Stomach (tissue), 8 donors: ENCODE measurements at regions not wholly inside any gene's neighbourhood (a gene's known extent, or its start where the extent isn't known, plus 50 kb on each side); places are given as distances from the start of the nearest gene placed in this dataset.

Source experiments
- DNase-seq, 2 donors: peaks; one replicate each; pipeline versions ENCODE4 v3.0.0 to v3.0.0-alpha.2; 2013 to 2019
- H3K27ac ChIP-seq, 5 donors: fragments of 200-600 bp in 4 of 5; sonication (generic) in 4 of 5; one replicate each; pipeline ENCODE4 v1.5.1; 2013 to 2019; ENCODE audit warnings: mild to moderate bottlenecking in 1 of 5, moderate library complexity in 1 of 5
- H3K27me3 ChIP-seq, 3 donors: fragments of 200-600 bp; sonication (generic); one replicate each; pipeline ENCODE4 v1.5.1; 2017 to 2019; ENCODE audit warnings: mixed run types in 1 of 3
- H3K36me3 ChIP-seq, 4 donors: fragments of 200-600 bp; sonication (generic); 1 replicate in 3 of 4; 2 replicates in 1 of 4; pipeline ENCODE4 v1.5.1; 2016 to 2019
- H3K4me1 ChIP-seq, 4 donors: fragments of 200-600 bp; sonication (generic); one replicate each; pipeline ENCODE4 v1.5.1; 2016 to 2019
- H3K4me3 ChIP-seq, 4 donors: fragments of 200-600 bp; sonication (generic) in 3 of 4; one replicate each; pipeline ENCODE4 v1.5.1; 2016 to 2019; ENCODE audit warnings: mild to moderate bottlenecking in 1 of 4
- H3K9me3 ChIP-seq, 4 donors: fragments of 200-600 bp; sonication (generic); one replicate each; pipeline ENCODE4 v1.5.1; 2016 to 2019
- EP300 ChIP-seq: sonication (generic); formaldehyde crosslinking; IDR thresholded peaks from one replicate; pipeline ENCODE4 v1.6.1; 2017; ENCODE audit warnings: antibody characterized with exemption
- POLR2A ChIP-seq, 4 donors: fragments of 450-650 bp; IDR thresholded peaks; one replicate each; pipeline ENCODE4 v1.6.1; 2016; ENCODE audit warnings: antibody characterized with exemption in 4 of 4, control low read depth in 2 of 4, mild to moderate bottlenecking in 1 of 4, moderate library complexity in 1 of 4
- POLR2AphosphoS5 ChIP-seq, 3 donors: sonication (generic); formaldehyde crosslinking; IDR thresholded peaks; one replicate each; pipeline ENCODE4 v1.6.1; 2016; ENCODE audit warnings: antibody characterized with exemption in 3 of 3
- WGBS, 5 donors: extraction: QIAGEN DNeasy Blood & Tissue Kit in 3 of 5; methylation state at CpG; one replicate each; pipeline versions ENCODE4 v1.1.5 to v1.1.7; 2013 to 2018; 5-methylcytosine and 5-hydroxymethylcytosine counted together
- intact Hi-C: fragments of 100-400 bp; cut with DNase I; formaldehyde crosslinking; loops from one replicate; pipeline ENCODE4 v1.15.1; 2023; ENCODE audit warnings: low total_unique reads
- TF ChIP-seq, protein P1 (sequence below), 7 experiments: fragments of 450-650 bp in 4 of 7; fragments of 200-600 bp in 3 of 7; sonication (generic) in 3 of 7; IDR thresholded peaks; one replicate each; pipeline ENCODE4 v1.5.1; 2016 to 2019; ENCODE audit warnings: antibody characterized with exemption in 7 of 7, control low read depth in 2 of 7, mild to moderate bottlenecking in 1 of 7
- donor health status: healthy with polysubstance abuse.
- donor health status: Bipolar disorder and iron deficiency.
- donor health status: healthy.

DNA sequence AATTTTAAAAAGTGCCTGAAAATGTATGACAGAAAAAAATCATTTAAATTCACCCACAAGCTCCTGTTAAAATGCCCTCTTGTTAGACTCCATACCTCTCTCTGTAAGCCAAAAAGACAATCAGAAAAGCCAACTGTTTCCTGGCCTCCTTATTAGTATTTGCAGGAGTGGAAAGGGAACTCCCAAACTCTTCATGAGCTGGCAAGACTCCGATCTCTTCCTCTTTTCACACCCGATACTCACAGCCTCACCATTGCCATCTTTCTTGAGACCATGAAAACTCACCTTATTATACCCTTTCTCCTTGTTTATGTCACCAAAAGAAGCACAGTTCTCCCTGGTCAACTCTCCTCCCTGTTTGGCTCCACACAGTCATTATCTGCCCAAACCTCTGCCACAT, 197.8 kb downstream of the DMAC1 start:
- TF ChIP-seq, protein P1, sequence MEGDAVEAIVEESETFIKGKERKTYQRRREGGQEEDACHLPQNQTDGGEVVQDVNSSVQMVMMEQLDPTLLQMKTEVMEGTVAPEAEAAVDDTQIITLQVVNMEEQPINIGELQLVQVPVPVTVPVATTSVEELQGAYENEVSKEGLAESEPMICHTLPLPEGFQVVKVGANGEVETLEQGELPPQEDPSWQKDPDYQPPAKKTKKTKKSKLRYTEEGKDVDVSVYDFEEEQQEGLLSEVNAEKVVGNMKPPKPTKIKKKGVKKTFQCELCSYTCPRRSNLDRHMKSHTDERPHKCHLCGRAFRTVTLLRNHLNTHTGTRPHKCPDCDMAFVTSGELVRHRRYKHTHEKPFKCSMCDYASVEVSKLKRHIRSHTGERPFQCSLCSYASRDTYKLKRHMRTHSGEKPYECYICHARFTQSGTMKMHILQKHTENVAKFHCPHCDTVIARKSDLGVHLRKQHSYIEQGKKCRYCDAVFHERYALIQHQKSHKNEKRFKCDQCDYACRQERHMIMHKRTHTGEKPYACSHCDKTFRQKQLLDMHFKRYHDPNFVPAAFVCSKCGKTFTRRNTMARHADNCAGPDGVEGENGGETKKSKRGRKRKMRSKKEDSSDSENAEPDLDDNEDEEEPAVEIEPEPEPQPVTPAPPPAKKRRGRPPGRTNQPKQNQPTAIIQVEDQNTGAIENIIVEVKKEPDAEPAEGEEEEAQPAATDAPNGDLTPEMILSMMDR (IDR thresholded peaks at IDR 0.05) = no peak
- no peak for TF ChIP-seq POLR2AphosphoS5 (IDR thresholded peaks at IDR 0.05)
- TF ChIP-seq POLR2A (IDR thresholded peaks at IDR 0.05) = no peak
- TF ChIP-seq EP300 = no peak
- Histone ChIP-seq H3K9me3 (no peaks in the 10 kb centered on the region), H3K36me3 (no peaks in the 10 kb centered on the region), H3K4me1 (no peaks in the 10 kb centered on the region), H3K27me3 (no peaks in the 10 kb centered on the region), H3K27ac (no peak overlapping the region), H3K4me3 (no peak overlapping the region)
- intact Hi-C loops = no loop called here
- DNase-seq = no peak
- WGBS, 5 donors = 66 to 93% (median 85%) methylated on average over 2 of the region's 2 CpGs

DNA sequence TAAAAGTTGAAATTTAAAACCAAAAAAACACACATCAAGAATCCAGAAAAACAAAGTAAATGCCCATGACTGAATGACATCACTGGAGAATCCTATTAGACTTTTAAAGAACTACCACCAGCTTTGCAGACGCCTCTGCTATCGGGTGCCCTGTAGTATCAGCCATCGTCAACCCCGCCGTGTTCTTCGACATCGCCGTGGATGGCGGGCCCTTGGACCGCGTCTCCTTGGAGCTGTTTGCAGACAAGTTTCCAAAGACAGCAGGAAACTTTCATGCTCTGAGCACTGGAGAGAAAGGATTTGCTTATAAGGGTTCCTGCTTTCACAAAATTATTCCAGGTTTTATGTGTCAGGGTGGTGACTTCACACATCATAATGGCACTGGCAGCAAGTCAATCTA, 201.9 kb downstream of the DMAC1 start:
- intact Hi-C loops = no loop called here
- Histone ChIP-seq H3K27ac (no peak overlapping the region), H3K9me3 (peaks cover 0 to 3% (median 0%) of the 10 kb centered on the region in 4 donors), H3K27me3 (no peaks in the 10 kb centered on the region), H3K4me3 (no peak overlapping the region), H3K4me1 (no peaks in the 10 kb centered on the region), H3K36me3 (no peaks in the 10 kb centered on the region)
- 96 to 100% (median 98%) methylated on average over 11 of the region's 11 CpGs for WGBS, 5 donors
- TF ChIP-seq, protein P1 (IDR thresholded peaks at IDR 0.05) = no peak
- TF ChIP-seq POLR2AphosphoS5 (IDR thresholded peaks at IDR 0.05) (no peak), POLR2A (IDR thresholded peaks at IDR 0.05) (no peak), EP300 (no peak)
- no peak for DNase-seq

DNA sequence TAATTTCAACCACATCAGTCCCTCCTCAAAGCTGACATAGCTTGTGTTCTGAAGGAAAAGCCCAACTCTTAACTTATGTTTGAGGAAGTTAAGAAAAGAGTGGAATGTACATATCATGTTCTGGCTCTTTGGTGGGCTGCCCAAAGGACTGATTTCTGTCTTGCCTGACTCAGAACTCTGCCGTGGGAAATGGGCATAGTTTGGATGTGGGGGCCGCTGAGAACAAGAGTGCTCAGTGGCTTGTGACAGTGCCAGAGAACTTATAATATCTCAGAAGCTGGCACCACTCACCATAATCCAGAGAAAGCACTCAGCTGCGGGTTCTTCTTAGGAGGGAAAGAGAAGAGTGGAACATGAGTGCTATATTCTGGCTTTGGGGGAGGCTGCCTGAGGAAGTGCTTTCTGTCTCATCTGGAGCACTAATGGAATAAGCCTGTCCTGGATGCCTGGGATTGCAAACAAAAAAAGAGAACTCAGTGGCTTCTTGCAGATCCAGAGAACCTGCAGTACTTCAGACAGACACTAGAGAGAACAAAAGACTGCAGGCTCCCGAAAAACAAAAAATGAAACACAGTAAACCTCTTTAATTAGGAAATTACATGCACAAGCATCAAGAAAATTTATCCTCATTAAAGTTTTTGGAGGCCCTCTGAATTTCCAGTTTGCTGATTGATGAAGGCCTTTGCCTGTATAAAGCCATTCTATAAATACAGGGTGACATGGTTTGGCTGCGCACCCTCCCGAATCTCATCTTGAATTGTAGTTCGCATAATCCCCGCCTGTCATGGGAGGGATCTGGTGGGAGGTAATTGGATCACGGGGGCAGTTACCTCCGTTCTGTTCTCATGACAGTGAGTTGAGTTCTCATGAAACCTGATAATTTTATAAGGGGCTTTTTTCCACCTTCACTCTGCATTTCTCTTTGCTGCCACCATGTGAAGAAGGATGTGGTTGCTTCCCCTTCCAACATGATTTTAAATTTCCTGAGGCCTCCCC, 207.0 kb downstream of the DMAC1 start:
- Histone ChIP-seq H3K27me3 (no peaks in the 10 kb centered on the region), H3K4me1 (no peaks in the 10 kb centered on the region), H3K4me3 (no peak overlapping the region), H3K27ac (no peak overlapping the region), H3K9me3 (peaks cover 0 to 3% (median 0%) of the 10 kb centered on the region in 4 donors), H3K36me3 (no peaks in the 10 kb centered on the region)
- intact Hi-C loops = no loop called here
- no peak for DNase-seq
- TF ChIP-seq, protein P1 (IDR thresholded peaks at IDR 0.05) = no peak
- TF ChIP-seq POLR2A (IDR thresholded peaks at IDR 0.05) = no peak
- no peak for TF ChIP-seq POLR2AphosphoS5 (IDR thresholded peaks at IDR 0.05)
- no peak for TF ChIP-seq EP300
- 74 to 83% (median 77%) methylated on average over 10 of the region's 10 CpGs for WGBS, 5 donors

GRCh38 chr9:7591501-7591900, 208.1 kb downstream of the DMAC1 start:
- no peak overlapping the region for H3K27ac ChIP-seq
- no peaks in the 10 kb centered on the region for H3K4me1 ChIP-seq
- intact Hi-C loops = no loop called here
- H3K36me3 ChIP-seq = no peaks in the 10 kb centered on the region
- DNase-seq = no peak
- H3K4me3 ChIP-seq = no peak overlapping the region
- peaks cover 0 to 3% (median 0%) of the 10 kb centered on the region in 4 donors for H3K9me3 ChIP-seq
- no peaks in the 10 kb centered on the region for H3K27me3 ChIP-seq
- 72 to 89% (median 85%) methylated on average over 2 of the region's 2 CpGs for WGBS, 5 donors
- TF ChIP-seq, protein P1 (IDR thresholded peaks at IDR 0.05) = no peak
- TF ChIP-seq POLR2AphosphoS5 (IDR thresholded peaks at IDR 0.05) (no peak), EP300 (no peak), POLR2A (IDR thresholded peaks at IDR 0.05) (no peak)
